HL-60 (cell line): ENCODE measurements at regions not wholly inside any gene's neighbourhood (a gene's known extent, or its start where the extent isn't known, plus 50 kb on each side); places are given as distances from the start of the nearest gene placed in this dataset.

Source experiments
- CTCF ChIP-seq: IDR thresholded peaks from one replicate; pipeline ENCODE4 v1.5.1; 2011; ENCODE audit warnings: low read length, control low read depth, inconsistent platforms; ENCODE audit not compliant: insufficient read depth
- GABPA ChIP-seq: IDR thresholded peaks from 2 replicates; pipeline ENCODE4 v1.6.1; 2012; ENCODE audit warnings: low read depth
- POLR2AphosphoS5 ChIP-seq: IDR thresholded peaks from 2 replicates; pipeline ENCODE4 v1.6.1; 2012; ENCODE audit warnings: low read depth
- REST ChIP-seq: IDR thresholded peaks from 2 replicates; pipeline ENCODE4 v1.6.1; 2012; ENCODE audit warnings: low read depth; ENCODE audit not compliant: insufficient replicate concordance

- TF ChIP-seq CTCF (no peak), REST (no peak), GABPA (no peak), POLR2AphosphoS5 (no peak)
Observed at GRCh38 chr2:57696016-57696415, 350.6 kb upstream of the VRK2 start.
